Esophagus mucosa (tissue), 1 donor: ENCODE measurements at regions not wholly inside any gene's neighbourhood (a gene's known extent, or its start where the extent isn't known, plus 50 kb on each side); places are given as distances from the start of the nearest gene placed in this dataset.
"Not testable (repeated sequence)": the region's sequence is repeated elsewhere in the genome, so short reads cannot be mapped to it uniquely, and the experiment has no call there.

ENCODE experiments used
- ATAC-seq: fragments of 200-7000 bp; cut with Tn5 transposase; one replicate; pipeline ENCODE4 v1.9.1; 2020
- donor health status: DM: yes; HTN: yes; CAD: no.

- no peak for ATAC-seq
Measured at GRCh38 chr11:15667127-15667725, 552.5 kb downstream of the INSC start.

GRCh38 chr11:15668718-15669117 is 554.0 kb downstream of the INSC start:
- no peak for ATAC-seq

- ATAC-seq: no peak
Measured at GRCh38 chr11:15670520-15671070, 555.9 kb downstream of the INSC start.

GRCh38 chr11:15671216-15671615 is 556.5 kb downstream of the INSC start:
- ATAC-seq: no peak

GRCh38 chr11:15672825-15673224 is 558.1 kb downstream of the INSC start:
- no peak for ATAC-seq

GRCh38 chr11:15673408-15673831 is 558.7 kb downstream of the INSC start:
- ATAC-seq: no peak

- ATAC-seq: no peak
Measured at GRCh38 chr11:15674756-15675155, 560.0 kb downstream of the INSC start.

GRCh38 chr11:15675683-15676082 is 561.0 kb downstream of the INSC start:
- no peak for ATAC-seq

GRCh38 chr11:15677181-15677580 is 562.5 kb downstream of the INSC start:
- ATAC-seq: no peak

- ATAC-seq: no peak
Measured at GRCh38 chr11:15683528-15683927, 568.8 kb downstream of the INSC start.

GRCh38 chr11:15685306-15685705 is 570.6 kb downstream of the INSC start:
- no peak for ATAC-seq

- not testable (repeated sequence) for ATAC-seq
Measured at GRCh38 chr11:15686259-15686658, 571.5 kb downstream of the INSC start.

GRCh38 chr11:15687342-15687741 is 572.6 kb downstream of the INSC start:
- no peak for ATAC-seq

- no peak for ATAC-seq
Measured at GRCh38 chr11:15688351-15688792, 573.6 kb downstream of the INSC start.

GRCh38 chr11:15690320-15690719 is 575.6 kb downstream of the INSC start:
- no peak for ATAC-seq

- ATAC-seq: no peak
Measured at GRCh38 chr11:15692739-15693138, 578.0 kb downstream of the INSC start.

GRCh38 chr11:15695096-15695721 is 580.5 kb downstream of the INSC start:
- ATAC-seq: no peak

- ATAC-seq: no peak
Measured at GRCh38 chr11:15696069-15696468, 581.3 kb downstream of the INSC start.

GRCh38 chr11:15697437-15698236 is 582.9 kb downstream of the INSC start:
- ATAC-seq: no peak

- no peak for ATAC-seq
Measured at GRCh38 chr11:15698855-15699254, 584.1 kb downstream of the INSC start.

- ATAC-seq: no peak
Measured at GRCh38 chr11:15699978-15700377, 585.3 kb downstream of the INSC start.

- ATAC-seq: no peak
Measured at GRCh38 chr11:15700456-15700855, 585.7 kb downstream of the INSC start.

- ATAC-seq: no peak
Measured at GRCh38 chr11:15704064-15704463, 589.3 kb downstream of the INSC start.

GRCh38 chr11:15704556-15704955 is 589.8 kb downstream of the INSC start:
- no peak for ATAC-seq
